ENCODE measurements at regions not wholly inside any gene's neighbourhood (a gene's known extent, or its start where the extent isn't known, plus 50 kb on each side); places are given as distances from the start of the nearest gene placed in this dataset.
A peak's percentile ranks its signal among the peaks of the same experiment; 100 is the strongest.

GRCh38 chr3:135885885-135886284, 79.6 kb upstream of the PPP2R3A start:
- no peak for DNase-seq

GRCh38 chr3:135887220-135887619, 78.3 kb upstream of the PPP2R3A start:
- no peak for DNase-seq

DNA sequence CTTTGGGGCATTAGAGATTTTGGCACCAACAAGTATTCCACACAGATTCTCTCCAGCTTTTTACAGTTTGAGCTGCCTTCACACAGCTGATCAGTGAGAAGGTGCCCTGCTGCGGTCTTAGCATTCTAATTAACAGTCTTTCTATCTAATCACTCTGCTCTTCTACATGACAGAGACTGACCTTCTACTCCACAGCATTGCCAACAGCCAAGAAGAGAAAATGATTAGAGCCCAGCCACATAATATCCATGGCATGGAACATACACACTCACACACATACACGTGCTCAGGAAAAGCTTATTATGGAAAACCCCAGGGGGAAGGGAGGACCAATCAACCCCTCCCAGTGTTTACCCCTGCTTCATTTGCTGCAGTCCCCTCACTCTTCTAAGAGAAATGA, 76.1 kb upstream of the PPP2R3A start:
- no peak for DNase-seq

GRCh38 chr3:135891121-135891520, 74.4 kb upstream of the PPP2R3A start:
- DNase-seq = no peak

GRCh38 chr3:135895106-135895733, 70.3 kb upstream of the PPP2R3A start:
- DNase-seq = peak; percentile 61

- no peak for DNase-seq
Observed at GRCh38 chr3:135895734-135896121, 69.8 kb upstream of the PPP2R3A start.

DNA sequence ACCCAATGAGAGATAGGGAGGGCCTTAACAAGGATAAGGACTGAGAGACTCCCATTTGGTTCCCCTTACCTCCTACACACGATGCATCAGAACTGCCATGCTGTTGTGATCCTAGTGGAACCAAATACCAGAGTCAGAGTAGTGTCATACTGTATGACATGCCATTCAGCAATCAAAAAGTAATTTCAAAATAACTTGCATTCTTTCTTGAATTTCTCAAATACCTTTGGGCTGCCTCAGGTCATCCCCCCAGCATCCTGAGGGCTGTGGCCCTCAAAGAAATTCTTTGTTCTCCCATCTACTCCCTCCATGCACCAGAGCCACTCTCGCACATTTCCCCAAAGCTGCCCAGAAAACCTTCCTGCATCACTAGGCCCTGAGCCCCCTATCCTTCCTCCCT, 68.9 kb upstream of the PPP2R3A start:
- no peak for DNase-seq

GRCh38 chr3:135897715-135898114, 67.8 kb upstream of the PPP2R3A start:
- DNase-seq = no peak

DNA sequence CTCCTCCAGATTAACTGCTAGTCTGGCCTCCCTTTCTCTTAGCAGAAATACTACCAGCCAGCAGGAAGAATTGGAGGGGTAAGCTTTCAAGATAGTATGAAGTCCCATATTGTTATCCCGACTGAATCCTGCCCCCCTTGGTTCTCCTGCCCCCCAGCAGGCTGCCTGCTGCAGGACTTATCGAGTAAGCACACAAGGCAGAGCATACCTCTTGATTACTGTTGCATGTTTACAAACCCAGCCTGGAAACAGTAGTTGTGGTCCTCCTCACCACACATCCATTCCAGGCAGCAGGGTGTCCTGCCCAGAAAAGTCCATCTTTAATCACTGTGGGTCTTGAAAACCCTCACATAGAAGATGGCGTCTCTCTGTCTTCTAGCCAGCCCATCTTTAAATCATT, 66.8 kb upstream of the PPP2R3A start:
- DNase-seq = no peak

DNA sequence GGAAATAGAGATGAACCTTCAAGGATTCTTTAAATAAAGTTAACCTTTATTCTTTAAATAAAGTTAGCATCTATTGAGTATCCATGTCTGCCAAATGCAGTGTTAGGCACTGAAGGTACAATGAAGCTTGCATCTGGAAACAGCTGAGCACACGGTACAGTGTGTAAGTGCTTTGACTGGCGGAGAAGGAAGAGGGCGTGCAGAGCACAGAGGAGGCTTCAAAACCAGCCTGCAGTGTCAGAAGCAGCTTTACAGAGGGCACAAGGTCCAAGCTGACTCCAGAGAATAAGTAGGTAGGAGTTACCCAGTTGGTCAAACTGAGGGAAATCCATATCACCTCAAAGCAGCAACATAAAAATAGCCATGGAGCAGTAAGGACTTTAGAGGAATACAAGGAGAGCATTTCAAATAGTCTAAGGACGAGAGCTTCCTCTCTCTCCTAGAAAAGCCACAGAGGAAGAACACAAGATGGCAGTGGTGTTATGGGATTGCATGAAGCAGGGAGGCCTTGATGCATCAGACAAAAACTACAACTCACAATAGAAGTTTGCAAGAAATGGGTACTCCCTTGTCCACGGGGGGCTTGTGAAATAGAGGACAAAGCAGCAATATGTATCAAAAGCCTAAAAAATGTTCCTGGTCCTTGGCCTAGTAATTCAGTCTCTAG, 60.3 kb upstream of the PPP2R3A start:
- no peak for DNase-seq

- DNase-seq = peak; percentile 34
Observed at GRCh38 chr3:135907422-135908165, 57.9 kb upstream of the PPP2R3A start.

- DNase-seq = no peak
Observed at GRCh38 chr3:135908225-135908624, 57.3 kb upstream of the PPP2R3A start.

- DNase-seq = no peak
Observed at GRCh38 chr3:135908737-135909136, 56.8 kb upstream of the PPP2R3A start.

DNA sequence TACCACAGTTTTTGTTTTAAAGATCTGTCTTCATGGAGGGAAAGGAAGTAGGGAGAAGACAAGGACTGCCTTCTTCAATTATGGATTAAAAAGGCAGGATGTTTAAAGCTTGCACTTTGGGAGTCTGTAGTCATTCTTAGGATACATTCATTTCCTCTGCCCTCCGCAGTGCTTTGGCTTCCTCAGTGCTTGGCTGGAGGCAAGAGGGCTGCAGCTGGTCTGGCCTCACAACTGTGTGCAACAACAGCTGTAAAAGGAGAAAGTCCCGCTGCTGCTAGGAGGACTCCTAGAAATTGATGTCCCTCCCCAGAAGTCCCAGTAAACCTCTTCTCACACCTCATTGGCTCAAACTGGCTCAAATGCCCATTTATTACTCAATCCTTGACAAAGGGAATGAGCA, 54.4 kb upstream of the PPP2R3A start:
- DNase-seq = no peak

GRCh38 chr3:135915206-135915605, 50.3 kb upstream of the PPP2R3A start:
- DNase-seq = no peak
